ENCODE measurements at regions not wholly inside any gene's neighbourhood (a gene's known extent, or its start where the extent isn't known, plus 50 kb on each side); places are given as distances from the start of the nearest gene placed in this dataset.

DNA sequence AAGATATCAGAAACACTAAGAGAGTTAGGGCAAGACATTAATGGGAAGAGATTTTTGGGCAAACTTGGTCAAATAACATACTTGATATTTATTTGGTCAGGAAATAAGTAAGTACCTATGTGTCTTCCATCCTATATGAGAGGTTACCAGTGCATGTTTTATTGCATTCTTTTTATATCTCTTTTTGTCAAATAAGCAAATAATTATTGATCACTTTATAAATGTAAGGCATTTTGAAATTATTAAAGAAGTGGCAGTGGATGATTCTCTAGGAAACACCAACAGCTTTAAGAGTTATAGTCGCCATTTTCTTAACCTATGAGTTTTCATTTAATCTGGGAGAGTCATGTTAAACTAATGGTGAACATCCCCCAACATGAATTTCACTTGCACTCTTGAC, 453.3 kb downstream of the MEIS1 start:
- H3K4me2 ChIP-seq (replicated peaks; ENCODE audit: low read depth, low read length, poor library complexity, severe bottlenecking): no peak overlapping the region
- Mint-ChIP-seq H3K27me3 (no peaks in the 10 kb centered on the region), H3K4me1 (no peaks in the 10 kb centered on the region), H3K4me3 (no peak overlapping the region), H3K9me3 (ENCODE audit: insufficient read depth) (peaks cover 9% of the 10 kb centered on the region), H3K27ac (no peak overlapping the region)
- ChIA-PET POLR2A (no interaction called here), CTCF (no interaction called here)
- TF ChIP-seq, protein P1, sequence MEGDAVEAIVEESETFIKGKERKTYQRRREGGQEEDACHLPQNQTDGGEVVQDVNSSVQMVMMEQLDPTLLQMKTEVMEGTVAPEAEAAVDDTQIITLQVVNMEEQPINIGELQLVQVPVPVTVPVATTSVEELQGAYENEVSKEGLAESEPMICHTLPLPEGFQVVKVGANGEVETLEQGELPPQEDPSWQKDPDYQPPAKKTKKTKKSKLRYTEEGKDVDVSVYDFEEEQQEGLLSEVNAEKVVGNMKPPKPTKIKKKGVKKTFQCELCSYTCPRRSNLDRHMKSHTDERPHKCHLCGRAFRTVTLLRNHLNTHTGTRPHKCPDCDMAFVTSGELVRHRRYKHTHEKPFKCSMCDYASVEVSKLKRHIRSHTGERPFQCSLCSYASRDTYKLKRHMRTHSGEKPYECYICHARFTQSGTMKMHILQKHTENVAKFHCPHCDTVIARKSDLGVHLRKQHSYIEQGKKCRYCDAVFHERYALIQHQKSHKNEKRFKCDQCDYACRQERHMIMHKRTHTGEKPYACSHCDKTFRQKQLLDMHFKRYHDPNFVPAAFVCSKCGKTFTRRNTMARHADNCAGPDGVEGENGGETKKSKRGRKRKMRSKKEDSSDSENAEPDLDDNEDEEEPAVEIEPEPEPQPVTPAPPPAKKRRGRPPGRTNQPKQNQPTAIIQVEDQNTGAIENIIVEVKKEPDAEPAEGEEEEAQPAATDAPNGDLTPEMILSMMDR (IDR thresholded peaks at IDR 0.05): no peak
- TF ChIP-seq EZH2 (IDR thresholded peaks at IDR 0.05; ENCODE audit: borderline replicate concordance, insufficient read depth, low read depth, low read length, poor library complexity, severe bottlenecking): no peak
- H3K9ac ChIP-seq (ENCODE audit: low read length): no peak overlapping the region
- no CpG with 5 or more reads among the region's 1 CpG for WGBS (ENCODE audit: insufficient coverage)
- H3K79me2 ChIP-seq (ENCODE audit: control insufficient read depth, insufficient read depth, low read length): no peaks in the 10 kb centered on the region
- ATAC-seq (ENCODE audit: low read depth) (no peak), DNase-seq (no peak)
- intact Hi-C loops (cut with micrococcal nuclease): no loop called here
- H3K4me3 ChIP-seq (ENCODE audit: control extremely low read depth in 1 of 5, extremely low read depth in 1 of 5, insufficient read depth in 1 of 5, low read depth in 2 of 5, low read length in 4 of 5): no peak overlapping the region
- no peak overlapping the region for H2AFZ ChIP-seq (ENCODE audit: insufficient read depth, low read depth, low read length, poor library complexity, severe bottlenecking)
- H3K27me3 ChIP-seq (replicated peaks in 1 of 4; ENCODE audit: control extremely low read depth in 1 of 4, control insufficient read depth in 3 of 4, insufficient read depth in 4 of 4, low read length in 3 of 4): no peaks in the 10 kb centered on the region
- H3K9me3 ChIP-seq (ENCODE audit: control extremely low read depth in 1 of 3, control insufficient read depth in 2 of 3, insufficient read depth in 1 of 3, low read length in 2 of 3): no peaks in the 10 kb centered on the region
- no peaks in the 10 kb centered on the region for H4K20me1 ChIP-seq (ENCODE audit: control insufficient read depth, insufficient read depth, low read length, poor library complexity, severe bottlenecking)
- H3K36me3 ChIP-seq (replicated peaks in 1 of 2; ENCODE audit: control extremely low read depth in 1 of 2, control insufficient read depth in 1 of 2, extremely low read depth in 1 of 2, insufficient read depth in 2 of 2, low read length in 1 of 2): no peaks in the 10 kb centered on the region
- no peaks in the 10 kb centered on the region for H3K4me1 ChIP-seq (ENCODE audit: control insufficient read depth in 2 of 2, insufficient read depth in 2 of 2, low read length in 2 of 2)
- H3K27ac ChIP-seq (ENCODE audit: low read length in 2 of 2): no peak overlapping the region

DNA sequence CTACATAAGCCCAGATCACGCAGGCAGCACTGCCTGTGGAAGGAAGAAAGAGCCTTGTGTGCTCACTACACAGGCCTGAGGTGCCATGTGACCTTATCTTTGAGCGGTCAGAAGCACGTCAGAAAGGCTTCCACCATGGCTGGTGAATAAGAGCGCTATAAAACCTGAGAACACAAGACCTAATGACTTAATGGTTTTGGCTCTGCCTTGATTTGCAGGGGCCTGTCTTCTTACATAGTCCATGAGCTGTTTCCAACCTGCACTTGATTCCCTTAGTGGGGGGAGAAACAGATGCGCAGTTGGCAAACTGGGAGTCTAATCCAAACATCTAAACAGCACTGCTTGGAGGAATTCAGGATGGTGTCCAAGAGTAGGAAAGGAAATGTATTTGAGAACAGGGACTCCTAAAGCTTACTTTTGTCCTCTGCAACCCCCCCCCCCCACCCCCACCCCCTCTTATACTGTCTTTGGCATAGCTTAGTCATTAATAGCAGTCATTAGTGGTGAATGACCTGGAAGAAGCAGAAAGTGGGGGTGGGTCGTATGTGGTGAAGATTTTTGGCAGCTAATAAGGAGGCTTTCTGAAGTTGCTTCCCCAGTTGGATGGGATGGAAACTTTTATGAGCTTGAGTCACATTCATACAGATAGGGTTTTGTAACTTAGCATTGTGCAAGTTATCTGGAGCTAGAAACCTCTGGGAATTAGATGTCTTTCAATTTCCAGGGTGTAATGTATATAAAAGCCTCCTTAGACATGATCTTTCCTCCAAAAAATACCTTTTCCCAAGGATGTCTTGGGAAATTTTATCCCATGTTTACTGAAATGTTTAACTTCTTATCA, 454.1 kb downstream of the MEIS1 start:
- H3K27me3 Mint-ChIP-seq: no peaks in the 10 kb centered on the region
- ChIA-PET POLR2A (no interaction called here), CTCF (no interaction called here)
- no peaks in the 10 kb centered on the region for H3K27me3 ChIP-seq (replicated peaks in 1 of 4; ENCODE audit: control extremely low read depth in 1 of 4, control insufficient read depth in 3 of 4, insufficient read depth in 4 of 4, low read length in 3 of 4)
- no peaks in the 10 kb centered on the region for H3K36me3 ChIP-seq (replicated peaks in 1 of 2; ENCODE audit: control extremely low read depth in 1 of 2, control insufficient read depth in 1 of 2, extremely low read depth in 1 of 2, insufficient read depth in 2 of 2, low read length in 1 of 2)
- no peaks in the 10 kb centered on the region for H3K4me1 ChIP-seq (ENCODE audit: control insufficient read depth in 2 of 2, insufficient read depth in 2 of 2, low read length in 2 of 2)
- no peaks in the 10 kb centered on the region for H4K20me1 ChIP-seq (ENCODE audit: control insufficient read depth, insufficient read depth, low read length, poor library complexity, severe bottlenecking)
- no peak overlapping the region for H3K9ac ChIP-seq (ENCODE audit: low read length)
- intact Hi-C loops (cut with micrococcal nuclease): no loop called here
- no peak overlapping the region for H3K4me2 ChIP-seq (replicated peaks; ENCODE audit: low read depth, low read length, poor library complexity, severe bottlenecking)
- H3K4me3 Mint-ChIP-seq: no peak overlapping the region
- ATAC-seq (ENCODE audit: low read depth): no peak
- peaks cover 9% of the 10 kb centered on the region for H3K9me3 Mint-ChIP-seq (ENCODE audit: insufficient read depth)
- H3K79me2 ChIP-seq (ENCODE audit: control insufficient read depth, insufficient read depth, low read length): no peaks in the 10 kb centered on the region
- H2AFZ ChIP-seq (ENCODE audit: insufficient read depth, low read depth, low read length, poor library complexity, severe bottlenecking): no peak overlapping the region
- WGBS (ENCODE audit: insufficient coverage): 93% methylated on average over 3 of the region's 6 CpGs
- no peak overlapping the region for H3K27ac ChIP-seq (ENCODE audit: low read length in 2 of 2)
- no peaks in the 10 kb centered on the region for H3K9me3 ChIP-seq (ENCODE audit: control extremely low read depth in 1 of 3, control insufficient read depth in 2 of 3, insufficient read depth in 1 of 3, low read length in 2 of 3)
- no peak for DNase-seq
- H3K4me3 ChIP-seq (ENCODE audit: control extremely low read depth in 1 of 5, extremely low read depth in 1 of 5, insufficient read depth in 1 of 5, low read depth in 2 of 5, low read length in 4 of 5): no peak overlapping the region
- no peaks in the 10 kb centered on the region for H3K4me1 Mint-ChIP-seq
- H3K27ac Mint-ChIP-seq: no peak overlapping the region
- TF ChIP-seq, protein P1 (IDR thresholded peaks at IDR 0.05): no peak
- no peak for TF ChIP-seq EZH2 (IDR thresholded peaks at IDR 0.05; ENCODE audit: borderline replicate concordance, insufficient read depth, low read depth, low read length, poor library complexity, severe bottlenecking)
